ENCODE measurements at regions not wholly inside any gene's neighbourhood (a gene's known extent, or its start where the extent isn't known, plus 50 kb on each side); places are given as distances from the start of the nearest gene placed in this dataset.

DNA sequence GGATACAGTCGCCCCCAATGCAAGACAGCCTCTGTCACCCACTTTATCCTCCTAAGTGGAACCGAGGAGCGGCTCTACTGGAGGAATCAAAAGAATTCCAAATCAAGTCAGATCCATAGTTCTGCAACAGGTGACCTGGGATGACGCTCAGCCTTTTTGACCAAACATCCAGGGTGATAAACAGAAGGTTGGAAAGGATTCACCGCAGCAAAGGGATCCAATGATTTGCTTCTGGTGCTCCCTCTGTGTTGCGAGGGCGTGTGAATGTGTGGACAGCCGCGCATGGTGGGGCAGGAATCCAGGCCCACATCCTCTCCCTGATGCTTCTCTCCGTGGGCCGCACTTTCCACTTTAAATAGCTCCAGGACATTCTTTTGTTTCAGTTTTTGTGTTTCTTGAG, 116.8 kb upstream of the CDH4 start:
- no peaks in the 10 kb centered on the region for H3K4me1 ChIP-seq (ENCODE audit: control insufficient read depth in 1 of 2, insufficient read depth in 1 of 2, low read depth in 1 of 2, low read length in 1 of 2)

DNA sequence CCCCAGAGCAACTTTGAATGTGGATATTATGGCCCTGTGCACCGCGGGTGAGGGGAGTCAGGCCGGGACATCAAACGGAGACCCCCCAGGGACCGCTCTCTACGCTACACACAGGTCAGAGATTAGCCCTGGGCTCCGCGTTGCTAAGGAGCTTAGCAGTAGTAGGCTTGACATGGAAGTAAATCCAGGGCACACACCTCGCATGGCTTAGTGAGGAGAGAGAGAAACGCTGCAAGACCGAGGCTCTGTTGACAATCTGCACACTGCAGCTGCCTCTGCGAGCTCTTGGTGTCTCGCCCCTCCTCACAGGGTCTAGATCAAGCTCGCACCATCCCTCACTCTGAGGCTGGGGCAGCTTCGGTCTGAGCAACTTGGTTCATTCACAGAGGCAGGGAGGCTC, 116.1 kb upstream of the CDH4 start:
- Histone ChIP-seq H3K36me3 (no peaks in the 10 kb centered on the region), H3K27me3 (peaks cover 29% of the 10 kb centered on the region)
- TF ChIP-seq, protein P1, sequence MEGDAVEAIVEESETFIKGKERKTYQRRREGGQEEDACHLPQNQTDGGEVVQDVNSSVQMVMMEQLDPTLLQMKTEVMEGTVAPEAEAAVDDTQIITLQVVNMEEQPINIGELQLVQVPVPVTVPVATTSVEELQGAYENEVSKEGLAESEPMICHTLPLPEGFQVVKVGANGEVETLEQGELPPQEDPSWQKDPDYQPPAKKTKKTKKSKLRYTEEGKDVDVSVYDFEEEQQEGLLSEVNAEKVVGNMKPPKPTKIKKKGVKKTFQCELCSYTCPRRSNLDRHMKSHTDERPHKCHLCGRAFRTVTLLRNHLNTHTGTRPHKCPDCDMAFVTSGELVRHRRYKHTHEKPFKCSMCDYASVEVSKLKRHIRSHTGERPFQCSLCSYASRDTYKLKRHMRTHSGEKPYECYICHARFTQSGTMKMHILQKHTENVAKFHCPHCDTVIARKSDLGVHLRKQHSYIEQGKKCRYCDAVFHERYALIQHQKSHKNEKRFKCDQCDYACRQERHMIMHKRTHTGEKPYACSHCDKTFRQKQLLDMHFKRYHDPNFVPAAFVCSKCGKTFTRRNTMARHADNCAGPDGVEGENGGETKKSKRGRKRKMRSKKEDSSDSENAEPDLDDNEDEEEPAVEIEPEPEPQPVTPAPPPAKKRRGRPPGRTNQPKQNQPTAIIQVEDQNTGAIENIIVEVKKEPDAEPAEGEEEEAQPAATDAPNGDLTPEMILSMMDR (IDR thresholded peaks at IDR 0.05), result no peak

More for the DNA sequence above, 116.8 kb upstream of the CDH4 start:
- Histone ChIP-seq H3K27ac (no peak overlapping the region), H3K9me3 (no peaks in the 10 kb centered on the region), H3K4me3 (ENCODE audit: low read depth in 1 of 2, low read length in 1 of 2) (no peak overlapping the region), H3K36me3 (no peaks in the 10 kb centered on the region), H3K27me3 (peaks cover 31% of the 10 kb centered on the region)
- TF ChIP-seq, protein P1 (IDR thresholded peaks at IDR 0.05), result no peak

DNA sequence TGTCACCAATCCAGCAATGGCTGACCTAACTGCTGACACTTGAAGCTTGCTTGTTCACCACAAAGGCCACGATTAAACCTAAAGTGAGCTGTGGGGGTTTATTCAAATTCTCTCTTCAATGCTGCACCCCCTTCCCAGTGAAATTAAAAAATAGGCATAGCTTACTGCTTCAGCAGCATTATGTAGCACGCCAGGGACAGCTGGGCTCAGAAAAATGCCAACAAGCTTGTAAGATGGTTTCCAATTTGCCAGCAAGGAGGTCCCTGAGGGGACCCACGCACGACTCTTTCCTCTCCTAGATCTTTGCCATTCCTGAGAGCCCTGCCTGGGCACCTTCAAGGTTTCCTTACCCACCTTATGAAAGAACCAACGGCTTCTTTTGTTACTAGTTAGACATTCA, 113.5 kb upstream of the CDH4 start:
- Histone ChIP-seq H3K36me3 (no peaks in the 10 kb centered on the region), H3K27ac (no peak overlapping the region), H3K4me1 (ENCODE audit: control insufficient read depth in 1 of 2, insufficient read depth in 1 of 2, low read depth in 1 of 2, low read length in 1 of 2) (no peaks in the 10 kb centered on the region), H3K9me3 (no peaks in the 10 kb centered on the region), H3K27me3 (peaks cover 29% of the 10 kb centered on the region), H3K4me3 (ENCODE audit: low read depth in 1 of 2, low read length in 1 of 2) (no peak overlapping the region)
- TF ChIP-seq, protein P1 (IDR thresholded peaks at IDR 0.05), result no peak

More for the DNA sequence above, 116.1 kb upstream of the CDH4 start:
- Histone ChIP-seq H3K4me3 (ENCODE audit: low read depth in 1 of 2, low read length in 1 of 2) (no peak overlapping the region), H3K4me1 (ENCODE audit: control insufficient read depth in 1 of 2, insufficient read depth in 1 of 2, low read depth in 1 of 2, low read length in 1 of 2) (no peaks in the 10 kb centered on the region), H3K27ac (no peak overlapping the region), H3K9me3 (no peaks in the 10 kb centered on the region)

DNA sequence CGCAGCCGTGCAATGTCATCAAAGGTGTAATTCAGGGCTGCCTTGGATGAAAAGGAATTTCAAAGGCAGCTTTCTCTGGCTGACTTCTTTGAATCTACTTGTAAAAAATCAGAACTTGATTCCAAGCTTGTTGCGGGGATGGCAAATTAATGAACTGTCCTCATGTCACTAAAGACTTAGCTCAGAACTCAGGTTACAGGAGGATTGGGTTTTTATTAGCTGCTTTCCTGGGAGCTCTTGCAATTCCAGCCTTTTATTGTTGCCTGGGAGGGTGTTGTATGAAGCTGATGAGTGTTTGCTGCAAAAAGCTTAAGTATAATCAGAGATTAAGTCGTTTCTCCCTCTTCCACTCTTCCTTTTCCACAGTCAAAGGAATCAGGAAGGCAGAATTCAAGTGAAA, 113.0 kb upstream of the CDH4 start:
- no peaks in the 10 kb centered on the region for H3K9me3 ChIP-seq
- no peaks in the 10 kb centered on the region for H3K4me1 ChIP-seq (ENCODE audit: control insufficient read depth in 1 of 2, insufficient read depth in 1 of 2, low read depth in 1 of 2, low read length in 1 of 2)
- H3K36me3 ChIP-seq, result no peaks in the 10 kb centered on the region
- H3K27me3 ChIP-seq, result peaks cover 25% of the 10 kb centered on the region
- TF ChIP-seq, protein P1 (IDR thresholded peaks at IDR 0.05), result no peak
- H3K4me3 ChIP-seq (ENCODE audit: low read depth in 1 of 2, low read length in 1 of 2), result no peak overlapping the region
- H3K27ac ChIP-seq, result no peak overlapping the region

DNA sequence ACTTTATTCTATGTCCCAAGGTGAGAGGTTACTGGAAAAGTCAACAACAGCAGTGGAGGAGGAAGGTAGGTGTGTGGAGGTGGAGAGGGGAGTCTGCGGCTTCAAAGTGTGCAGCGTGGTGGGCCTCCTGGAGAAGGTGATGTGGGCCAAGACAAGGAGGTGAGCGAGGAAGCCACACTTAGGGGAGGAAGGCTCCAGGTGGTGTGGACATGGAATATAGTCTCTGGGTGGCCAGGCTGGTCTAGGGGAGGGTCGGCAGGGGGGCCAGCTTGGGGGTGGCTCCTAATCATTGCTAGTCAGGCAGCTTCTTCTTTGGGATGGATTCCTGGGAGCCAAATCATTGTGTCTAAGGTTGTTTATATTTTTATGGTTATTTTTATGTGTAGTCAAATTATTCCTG, 111.5 kb upstream of the CDH4 start:
- Histone ChIP-seq H3K9me3 (no peaks in the 10 kb centered on the region), H3K4me3 (ENCODE audit: low read depth in 1 of 2, low read length in 1 of 2) (no peak overlapping the region), H3K4me1 (ENCODE audit: control insufficient read depth in 1 of 2, insufficient read depth in 1 of 2, low read depth in 1 of 2, low read length in 1 of 2) (no peaks in the 10 kb centered on the region), H3K27me3 (peaks cover 9% of the 10 kb centered on the region), H3K27ac (no peak overlapping the region), H3K36me3 (no peaks in the 10 kb centered on the region)
- TF ChIP-seq, protein P1 (IDR thresholded peaks at IDR 0.05), result no peak

DNA sequence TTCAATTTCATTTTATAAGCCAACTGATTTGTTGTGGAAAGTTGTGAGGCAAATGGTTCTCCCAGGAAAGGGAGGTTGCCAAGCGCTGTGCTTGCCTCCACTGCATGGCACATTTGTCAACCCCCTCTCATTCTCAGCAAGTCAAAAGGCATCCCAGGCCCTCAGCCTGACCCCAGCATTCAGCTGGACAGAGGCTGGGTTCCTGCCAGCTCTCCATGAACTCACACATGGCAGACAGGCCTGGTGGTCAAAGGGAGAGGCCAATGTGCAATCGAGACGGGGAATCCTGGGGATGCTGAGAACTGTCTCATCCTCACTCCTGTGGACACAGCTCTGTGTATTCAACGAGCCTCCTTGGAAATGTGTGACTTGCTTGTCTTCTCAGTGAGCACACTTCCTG, 106.0 kb upstream of the CDH4 start:
- H3K36me3 ChIP-seq, result no peaks in the 10 kb centered on the region
- TF ChIP-seq, protein P1 (IDR thresholded peaks at IDR 0.05), result no peak
- no peak overlapping the region for H3K27ac ChIP-seq
- no peaks in the 10 kb centered on the region for H3K27me3 ChIP-seq
- no peak overlapping the region for H3K4me3 ChIP-seq (ENCODE audit: low read depth in 1 of 2, low read length in 1 of 2)
- no peaks in the 10 kb centered on the region for H3K4me1 ChIP-seq (ENCODE audit: control insufficient read depth in 1 of 2, insufficient read depth in 1 of 2, low read depth in 1 of 2, low read length in 1 of 2)
- no peaks in the 10 kb centered on the region for H3K9me3 ChIP-seq
